HepG2 (cell line): ENCODE measurements at regions not wholly inside any gene's neighbourhood (a gene's known extent, or its start where the extent isn't known, plus 50 kb on each side); places are given as distances from the start of the nearest gene placed in this dataset.
A peak's percentile ranks its signal among the peaks of the same experiment; 100 is the strongest.

Experiments
- ATF7-NPFF ChIP-seq: sonication (generic); formaldehyde crosslinking; IDR thresholded peaks from 2 replicates; pipeline ENCODE4 v1.8.1; 2023; ENCODE audit warnings: mild to moderate bottlenecking, low read depth, missing genetic modification reagents, moderate library complexity
- BCLAF1 ChIP-seq: fragments of 450-650 bp; IDR thresholded peaks from 2 replicates; pipeline ENCODE4 v1.6.1; 2017; ENCODE audit warnings: mild to moderate bottlenecking
- E2F1 ChIP-seq: sonication (generic); formaldehyde crosslinking; IDR thresholded peaks from 2 replicates; pipeline ENCODE4 v1.5.0; 2020; ENCODE audit warnings: missing genetic modification reagents
- IKZF1 ChIP-seq: fragments of 450-650 bp; IDR thresholded peaks from 2 replicates; pipeline ENCODE4 v1.7.1; 2016
- KMT2B ChIP-seq: IDR thresholded peaks from 2 replicates; pipeline ENCODE4 v1.6.1; 2016; ENCODE audit warnings: missing genetic modification reagents, missing compliant biosample characterization
- PRPF4 ChIP-seq: fragments of 200-400 bp; formaldehyde crosslinking; IDR thresholded peaks from 2 replicates; pipeline ENCODE4 v1.6.1; 2016; ENCODE audit warnings: low read length, low read depth; ENCODE audit not compliant: poor library complexity, severe bottlenecking
- SMYD3 ChIP-seq: sonication (generic); formaldehyde crosslinking; IDR thresholded peaks from 2 replicates; pipeline ENCODE4 v1.8.1; 2023; ENCODE audit warnings: mild to moderate bottlenecking, missing genetic modification reagents
- STAT6 ChIP-seq: sonication (generic); formaldehyde crosslinking; IDR thresholded peaks from 2 replicates; pipeline ENCODE4 v1.4.0; 2020; ENCODE audit warnings: missing genetic modification reagents, mild to moderate bottlenecking, borderline replicate concordance
- ZNF136 ChIP-seq: sonication (generic); formaldehyde crosslinking; IDR thresholded peaks from 2 replicates; pipeline ENCODE4 v1.8.1; 2022; ENCODE audit warnings: low read depth, mild to moderate bottlenecking, moderate library complexity, missing genetic modification reagents
- ZNF251 ChIP-seq: sonication (generic); formaldehyde crosslinking; IDR thresholded peaks from 2 replicates; pipeline ENCODE4 v1.9.0; 2021; ENCODE audit warnings: mild to moderate bottlenecking, missing genetic modification reagents
- ZNF446 ChIP-seq: sonication (generic); formaldehyde crosslinking; IDR thresholded peaks from 2 replicates; pipeline ENCODE4 v1.5.0; 2020; ENCODE audit warnings: mild to moderate bottlenecking, missing genetic modification reagents
- ZNF501 ChIP-seq: sonication (generic); formaldehyde crosslinking; IDR thresholded peaks from 2 replicates; pipeline ENCODE4 v1.5.1; 2020; ENCODE audit warnings: mild to moderate bottlenecking, moderate library complexity, missing genetic modification reagents
- ZNF574 ChIP-seq: sonication (generic); formaldehyde crosslinking; IDR thresholded peaks from 2 replicates; pipeline ENCODE4 v1.4.0; 2020; ENCODE audit warnings: missing genetic modification reagents
- ZNF609 ChIP-seq: sonication (generic); formaldehyde crosslinking; IDR thresholded peaks from 2 replicates; pipeline ENCODE4 v1.4.0; 2020; ENCODE audit warnings: mild to moderate bottlenecking, missing genetic modification reagents, borderline replicate concordance

GRCh38 chr20:16124911-16125776, 448.1 kb downstream of the KIF16B start (continued):
- TF ChIP-seq STAT6 (CRISPR knock-in tag) (no peak), ZNF574 (CRISPR knock-in tag) (no peak), BCLAF1 (no peak), KMT2B (CRISPR knock-in tag) (no peak), IKZF1 (no peak), PRPF4 (no peak), ZNF136 (CRISPR knock-in tag) (no peak), ZNF609 (CRISPR knock-in tag) (0 out of 2 replicates have a peak, but pooled peaks have one; percentile 24), ATF7-NPFF (CRISPR knock-in tag) (no peak), ZNF251 (no peak), ZNF501 (CRISPR knock-in tag) (no peak), ZNF446 (CRISPR knock-in tag) (no peak), SMYD3 (CRISPR knock-in tag) (no peak), E2F1 (CRISPR knock-in tag) (no peak)
